HEK293 (cell line): ENCODE measurements at regions not wholly inside any gene's neighbourhood (a gene's known extent, or its start where the extent isn't known, plus 50 kb on each side); places are given as distances from the start of the nearest gene placed in this dataset.
A peak's percentile ranks its signal among the peaks of the same experiment; 100 is the strongest.

Source experiments
- CTCF ChIA-PET: fragments of 350-600 bp; formaldehyde crosslinking; extraction: SDS; loops from one replicate; lab custom pipeline; 2021; ENCODE audit warnings: antibody characterized with exemption; lab: Yijun Ruan, JAX
- POLR2A ChIA-PET: fragments of 300-600 bp; formaldehyde crosslinking; extraction: SDS; loops from one replicate; lab custom pipeline; 2020; ENCODE audit warnings: antibody characterized with exemption, inconsistent platforms; lab: Yijun Ruan, JAX
- H3K27ac ChIP-seq: fragments of 200-500 bp; sonication (Bioruptor generic); 2 replicates; pipeline ENCODE4 v1.5.1; 2014; ENCODE audit warnings: low read depth, low read length, control low read depth, inconsistent platforms; ENCODE audit errors: extremely low read depth
- H3K36me3 ChIP-seq, 2 experiments: fragments of 200-500 bp in 1 of 2; sonication (Bioruptor generic) in 1 of 2; 1 replicate in 1 of 2; 2 replicates in 1 of 2; pipeline ENCODE4 v1.5.1; 2014 to 2017; ENCODE audit warnings: inconsistent platforms in 2 of 2, low read length in 2 of 2; ENCODE audit not compliant: control insufficient read depth in 2 of 2, insufficient read depth in 1 of 2
- H3K4me1 ChIP-seq: fragments of 200-500 bp; sonication (Bioruptor generic); 2 replicates; pipeline ENCODE4 v1.5.1; 2014; ENCODE audit warnings: mild to moderate bottlenecking, low read length, inconsistent platforms; ENCODE audit not compliant: control insufficient read depth, insufficient read depth
- H3K4me3 ChIP-seq: 2 replicates; pipeline ENCODE4 v1.5.1; 2011; ENCODE audit warnings: low read depth, mild to moderate bottlenecking, control low read depth, low read length, moderate library complexity
- H3K9me3 ChIP-seq: fragments of 200-500 bp; sonication (Bioruptor generic); 2 replicates; pipeline ENCODE4 v1.5.1; 2014; ENCODE audit warnings: low read depth, low read length, inconsistent platforms; ENCODE audit not compliant: control insufficient read depth, insufficient read depth
- HIC1 ChIP-seq: fragments of 450-650 bp; formaldehyde crosslinking; IDR thresholded peaks from 2 replicates; pipeline ENCODE4 v1.5.1; 2016; ENCODE audit warnings: missing biosample characterization, missing genetic modification characterization
- PATZ1 ChIP-seq: fragments of 450-650 bp; formaldehyde crosslinking; IDR thresholded peaks from 2 replicates; pipeline ENCODE4 v1.5.1; 2016; ENCODE audit warnings: missing biosample characterization, missing genetic modification characterization
- REPIN1 ChIP-seq: fragments of 450-650 bp; formaldehyde crosslinking; IDR thresholded peaks from 2 replicates; pipeline ENCODE4 v1.5.1; 2017; ENCODE audit warnings: missing biosample characterization, missing genetic modification characterization, low read depth
- ZBTB49 ChIP-seq: fragments of 450-650 bp; formaldehyde crosslinking; IDR thresholded peaks from 2 replicates; pipeline ENCODE4 v1.5.1; 2016; ENCODE audit warnings: missing biosample characterization, missing genetic modification characterization, low read depth
- ZNF174 ChIP-seq: fragments of 450-650 bp; formaldehyde crosslinking; IDR thresholded peaks from 2 replicates; pipeline ENCODE4 v1.5.0; 2017; ENCODE audit warnings: missing biosample characterization, mild to moderate bottlenecking, missing genetic modification characterization
- ZNF266 ChIP-seq: fragments of 450-650 bp; formaldehyde crosslinking; IDR thresholded peaks from 2 replicates; pipeline ENCODE4 v1.5.1; 2016; ENCODE audit warnings: missing biosample characterization, missing genetic modification characterization, low read depth
- ZNF311 ChIP-seq: fragments of 450-650 bp; formaldehyde crosslinking; IDR thresholded peaks from 2 replicates; pipeline ENCODE4 v1.5.1; 2017; ENCODE audit warnings: missing biosample characterization, missing genetic modification characterization, borderline replicate concordance
- ZNF548 ChIP-seq: fragments of 450-650 bp; formaldehyde crosslinking; IDR thresholded peaks from 2 replicates; pipeline ENCODE4 v1.5.1; 2016; ENCODE audit warnings: missing biosample characterization, missing genetic modification characterization
- ZNF654 ChIP-seq: fragments of 450-650 bp; formaldehyde crosslinking; IDR thresholded peaks from 2 replicates; pipeline ENCODE4 v1.5.1; 2016; ENCODE audit warnings: low read depth, missing biosample characterization, missing genetic modification characterization
- ZNF692 ChIP-seq: fragments of 450-650 bp; formaldehyde crosslinking; IDR thresholded peaks from 2 replicates; pipeline ENCODE4 v1.5.1; 2016; ENCODE audit warnings: missing biosample characterization, missing genetic modification characterization

GRCh38 chr7:124085179-124085578, 52.3 kb upstream of the TMEM229A start:
- ChIA-PET CTCF (interaction anchor here (0.6 to 0.9 kb wide), 3 partner anchors 16 to 577 kb away, joined by 3 to 7 read pairs (median 4); no protein-coding TSS in a partner anchor), POLR2A (no interaction called here)
- peaks cover 3% of the 10 kb centered on the region; the same call in 1 of the 2 replicates for H3K4me1 ChIP-seq
- no peaks in the 10 kb centered on the region for H3K9me3 ChIP-seq
- H3K27ac ChIP-seq = no peak overlapping the region
- TF ChIP-seq ZNF692 (tag by site-specific recombination) (0 out of 2 replicates have a peak, but pooled peaks have one; percentile 17), ZBTB49 (tag by site-specific recombination) (no peak)
- H3K4me3 ChIP-seq = no peak overlapping the region
- no peaks in the 10 kb centered on the region for H3K36me3 ChIP-seq

- CTCF ChIA-PET = interaction anchor here (1.3 kb wide), 1 partner anchor 17 kb away, joined by 4 read pairs; no protein-coding TSS in a partner anchor
- no peaks in the 10 kb centered on the region for H3K36me3 ChIP-seq
- POLR2A ChIA-PET = no interaction called here
- TF ChIP-seq ZNF548 (no peak), ZNF654 (tag by site-specific recombination) (no peak), ZNF266 (tag by site-specific recombination) (no peak), REPIN1 (tag by site-specific recombination) (no peak), ZNF174 (no peak), ZNF311 (tag by site-specific recombination) (no peak), HIC1 (tag by site-specific recombination) (no peak), PATZ1 (tag by site-specific recombination) (no peak)
- peaks cover 3% of the 10 kb centered on the region; the same call in 1 of the 2 replicates for H3K4me1 ChIP-seq
- H3K4me3 ChIP-seq = no peak overlapping the region
- H3K9me3 ChIP-seq = no peaks in the 10 kb centered on the region
- H3K27ac ChIP-seq = no peak overlapping the region
Observed at GRCh38 chr7:124084024-124084423, 51.2 kb upstream of the TMEM229A start.
